AG04449 (cell line): ENCODE measurements at regions not wholly inside any gene's neighbourhood (a gene's known extent, or its start where the extent isn't known, plus 50 kb on each side); places are given as distances from the start of the nearest gene placed in this dataset.
"Not testable (repeated sequence)": the region's sequence is repeated elsewhere in the genome, so short reads cannot be mapped to it uniquely, and the experiment has no call there.

Experiments
- CTCF ChIA-PET: fragments of 350-600 bp; formaldehyde crosslinking; extraction: SDS; loops from one replicate; lab custom pipeline; 2021; ENCODE audit warnings: antibody characterized with exemption; lab: Yijun Ruan, JAX
- POLR2A ChIA-PET: fragments of 400-600, 350-600 bp; formaldehyde crosslinking; extraction: SDS; loops from one replicate; lab custom pipeline; 2020; ENCODE audit warnings: antibody characterized with exemption, inconsistent platforms; lab: Yijun Ruan, JAX
- DNase-seq: peaks from one replicate; pipeline ENCODE4 v3.0.0-alpha.2; 2010; ENCODE audit warnings: low read depth, low spot score
- H3K4me3 ChIP-seq: 2 replicates; pipeline ENCODE4 v1.5.1; 2011; ENCODE audit warnings: low read depth, mild to moderate bottlenecking, control low read depth, low read length
- CTCF ChIP-seq: IDR thresholded peaks from one replicate; pipeline ENCODE4 v1.5.1; 2011; ENCODE audit warnings: mild to moderate bottlenecking, moderate library complexity, low read length, control low read depth, inconsistent platforms; ENCODE audit not compliant: insufficient read depth; ENCODE audit errors: missing control alignments

DNA sequence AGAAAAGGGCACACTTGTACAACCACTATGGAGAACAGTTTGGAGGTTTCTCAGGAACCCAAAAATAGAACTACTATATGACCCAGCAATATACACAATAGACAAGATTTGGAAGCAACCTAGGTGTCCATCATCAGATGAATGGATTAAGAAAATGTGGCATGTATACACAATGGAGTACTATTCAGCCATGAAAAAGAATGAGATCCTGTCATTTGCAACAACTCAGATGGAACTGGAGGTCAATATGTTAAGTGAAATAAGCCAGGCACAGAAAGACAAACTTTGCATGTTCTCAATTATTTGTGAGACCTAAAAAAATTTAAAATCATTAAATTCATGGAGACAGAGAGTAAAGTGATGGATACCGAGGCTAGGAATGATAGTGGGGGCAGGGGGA is 118.8 kb downstream of the ZNF467 start:
- H3K4me3 ChIP-seq = no peak overlapping the region
- CTCF ChIA-PET = no interaction called here
- no peak for DNase-seq
- TF ChIP-seq CTCF = no peak
- POLR2A ChIA-PET = no interaction called here

DNA sequence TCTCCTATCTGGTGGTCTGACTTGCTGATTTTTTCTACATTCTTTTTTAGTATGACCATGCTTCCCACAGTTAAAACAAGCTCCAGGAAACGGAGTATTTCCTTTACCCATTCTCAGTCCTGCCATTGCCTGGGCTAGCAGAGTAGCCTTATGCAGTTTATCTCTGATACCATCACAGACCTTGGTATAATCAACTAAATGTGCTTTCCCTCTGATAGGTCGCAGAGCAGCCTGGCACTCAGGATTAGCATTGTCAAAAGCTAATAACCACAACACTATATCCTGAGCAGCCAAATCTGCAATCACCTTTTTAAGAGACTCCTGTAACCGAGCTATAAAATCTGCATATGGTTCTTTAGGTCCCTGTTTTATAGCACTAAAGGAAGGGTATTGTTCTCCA is 123.2 kb downstream of the ZNF467 start:
- H3K4me3 ChIP-seq, DNase-seq, POLR2A ChIA-PET: not testable (repeated sequence)
- CTCF ChIA-PET = interaction anchor here (1.5 kb wide), 1 partner anchor 26 kb away, joined by 3 read pairs; no protein-coding TSS in a partner anchor

DNA sequence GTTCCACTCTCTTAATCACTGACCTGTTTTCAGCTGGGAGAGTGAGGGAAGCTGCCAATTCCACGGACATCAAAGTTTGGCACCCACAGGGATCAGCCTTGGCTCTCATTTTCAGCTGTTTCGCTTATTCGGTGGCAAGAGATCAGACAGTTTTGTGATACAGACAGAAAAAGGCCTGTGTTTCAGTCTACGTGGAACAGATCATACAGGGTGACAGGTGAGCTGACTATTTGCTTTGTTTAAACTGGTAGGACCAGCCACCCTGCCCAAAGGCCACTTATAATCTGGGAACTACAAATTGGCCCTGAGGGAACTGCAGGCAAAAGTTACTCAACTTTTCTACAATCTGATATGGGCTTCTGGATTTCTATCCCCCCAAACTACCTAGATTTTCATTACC is 128.6 kb downstream of the ZNF467 start:
- ChIA-PET CTCF (interaction anchor here (1.7 kb wide), 1 partner anchor 19 kb away, joined by 4 read pairs; no protein-coding TSS in a partner anchor), POLR2A (no interaction called here)
- no peak for DNase-seq
- no peak overlapping the region for H3K4me3 ChIP-seq
- TF ChIP-seq CTCF = no peak

DNA sequence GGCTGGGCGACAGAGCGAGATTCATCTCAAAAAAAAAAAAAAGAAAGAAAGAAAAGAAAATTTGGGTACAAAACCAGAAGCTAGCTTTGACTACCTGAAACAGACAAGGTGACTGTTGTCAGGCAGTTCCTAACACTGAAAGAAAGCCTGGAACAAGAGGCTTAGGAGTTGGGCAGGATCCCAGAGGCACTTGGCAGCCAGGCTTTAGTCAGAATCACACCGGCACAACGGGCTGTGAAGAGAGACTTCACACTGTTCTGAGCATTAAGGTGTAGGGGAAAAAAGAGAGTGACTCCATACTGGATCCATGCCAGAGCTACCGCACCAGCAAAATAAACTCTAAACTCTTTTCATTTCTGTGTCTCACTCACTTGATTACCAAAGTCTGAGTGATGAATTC is 130.8 kb downstream of the ZNF467 start:
- ChIA-PET CTCF (interaction anchor here (1.5 kb wide), 1 partner anchor 17 kb away, joined by 4 read pairs; no protein-coding TSS in a partner anchor), POLR2A (no interaction called here)
- DNase-seq = no peak
- H3K4me3 ChIP-seq = no peak overlapping the region
- no peak for TF ChIP-seq CTCF

GRCh38 chr7:149638566-149639320 is 134.6 kb downstream of the ZNF467 start:
- CTCF ChIA-PET = interaction anchor here (1.2 to 1.8 kb wide), 3 partner anchors 11 to 14 kb away, joined by 3 to 4 read pairs (median 4); no protein-coding TSS in a partner anchor
- DNase-seq = no peak
- POLR2A ChIA-PET = no interaction called here
- TF ChIP-seq CTCF = no peak
- no peak overlapping the region for H3K4me3 ChIP-seq

GRCh38 chr7:149637911-149638565 is 135.3 kb downstream of the ZNF467 start:
- ChIA-PET POLR2A (no interaction called here), CTCF (interaction anchor here (0.7 to 1.8 kb wide), 5 partner anchors 9 to 376 kb away, joined by 3 to 4 read pairs (median 4); partner anchors contain the start of gene ZNF783)
- H3K4me3 ChIP-seq = no peak overlapping the region
- TF ChIP-seq CTCF = no peak
- DNase-seq = no peak
